NB4 (cell line): ENCODE measurements at regions not wholly inside any gene's neighbourhood (a gene's known extent, or its start where the extent isn't known, plus 50 kb on each side); places are given as distances from the start of the nearest gene placed in this dataset.

Source experiments
- CTCF ChIP-seq: IDR thresholded peaks from one replicate; pipeline ENCODE4 v1.5.1; 2012; ENCODE audit warnings: low read depth, low read length
- MYC ChIP-seq: IDR thresholded peaks from 2 replicates; pipeline ENCODE4 v1.6.1; 2011; ENCODE audit warnings: low read depth, low read length
- POLR2A ChIP-seq: IDR thresholded peaks from 2 replicates; pipeline ENCODE4 v1.6.1; 2011; ENCODE audit warnings: mild to moderate bottlenecking; ENCODE audit not compliant: insufficient read length; ENCODE audit errors: extremely low read depth

- no peak for TF ChIP-seq CTCF
- TF ChIP-seq MYC = no peak
- no peak for TF ChIP-seq POLR2A
Measured at GRCh38 chr20:1761598-1761997, 104.0 kb upstream of the SIRPG start.
